ENCODE measurements at regions not wholly inside any gene's neighbourhood (a gene's known extent, or its start where the extent isn't known, plus 50 kb on each side); places are given as distances from the start of the nearest gene placed in this dataset.

DNA sequence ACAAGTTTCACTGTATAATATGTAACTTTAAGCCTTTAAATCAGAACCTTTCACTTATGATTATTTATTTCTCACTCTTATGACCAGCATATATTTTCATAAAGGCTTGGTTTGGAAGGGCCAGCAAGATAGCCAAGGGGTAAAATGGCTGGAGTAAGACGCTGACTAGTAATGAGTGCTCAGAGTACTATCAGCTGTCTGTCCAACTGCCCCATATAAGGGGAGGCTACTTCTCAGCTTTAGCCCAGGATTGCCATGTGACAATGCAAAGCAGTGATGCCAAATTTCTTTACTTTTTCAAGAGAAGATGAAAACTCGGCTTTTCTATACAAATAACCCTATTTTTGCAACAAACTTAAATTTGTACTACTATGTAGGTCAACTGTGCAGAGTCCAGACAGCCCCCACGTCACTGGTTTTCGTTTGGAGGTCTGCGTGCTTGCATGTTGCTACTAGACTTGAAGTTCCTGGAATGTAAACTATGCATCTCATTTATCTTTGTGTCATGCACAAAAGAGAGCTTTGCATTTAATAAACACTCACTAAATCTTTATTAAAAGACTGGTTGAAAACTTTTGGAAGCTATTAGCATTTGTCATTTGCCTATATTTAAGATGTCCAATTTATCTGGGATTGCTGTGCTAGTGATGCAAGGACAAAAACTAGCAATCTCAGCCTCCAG, 110.4 kb downstream of the TNFSF18 start:
- Histone ChIP-seq H3K4me3 (ENCODE audit: extremely low read depth in 1 of 4, insufficient read depth in 2 of 4, low read depth in 3 of 4, low read length in 4 of 4) (no peak overlapping the region), H3K27ac (ENCODE audit: low read depth, low read length) (no peak overlapping the region), H2BK20ac (ENCODE audit: low read length) (no peak overlapping the region), H3K23ac (ENCODE audit: insufficient read length) (no peak overlapping the region), H3K23me2 (ENCODE audit: low read depth, low read length) (no peaks in the 10 kb centered on the region), H3K9me3 (ENCODE audit: insufficient read depth in 2 of 2, low read depth in 1 of 2, low read length in 1 of 2) (no peaks in the 10 kb centered on the region), H4K8ac (ENCODE audit: extremely low read depth, insufficient read depth, low read length) (no peak overlapping the region), H3K9ac (replicated peaks in 1 of 4; ENCODE audit: extremely low read depth in 1 of 4, low read depth in 3 of 4, low read length in 3 of 4) (no peak overlapping the region), H3K4me1 (replicated peaks in 1 of 4; ENCODE audit: control insufficient read depth in 3 of 4, insufficient read depth in 4 of 4, low read length in 3 of 4) (no peaks in the 10 kb centered on the region), H4K20me1 (replicated peaks in 1 of 2; ENCODE audit: control insufficient read depth in 1 of 2, insufficient read depth in 2 of 2, low read length in 2 of 2) (no peaks in the 10 kb centered on the region), H3K36me3 (ENCODE audit: control insufficient read depth in 2 of 4, insufficient read depth in 4 of 4, low read length in 3 of 4) (no peaks in the 10 kb centered on the region), H2AFZ (ENCODE audit: low read length) (no peak overlapping the region), H3K14ac (ENCODE audit: insufficient read length) (no peak overlapping the region), H3K79me2 (ENCODE audit: control insufficient read depth in 1 of 2, insufficient read depth in 2 of 2, low read length in 2 of 2) (no peaks in the 10 kb centered on the region), H3K56ac (replicated peaks; ENCODE audit: insufficient read length, low read depth, low read length) (no peak overlapping the region), H2BK12ac (ENCODE audit: low read depth, low read length) (no peak overlapping the region), H3K4me2 (ENCODE audit: insufficient read depth in 1 of 2, low read depth in 2 of 2, low read length in 2 of 2) (no peak overlapping the region), H3K79me1 (ENCODE audit: low read depth, low read length) (no peaks in the 10 kb centered on the region; the same call in 1 of the 2 replicates), H2BK15ac (ENCODE audit: low read length) (no peak overlapping the region), H2BK5ac (ENCODE audit: low read depth, low read length) (no peak overlapping the region), H4K5ac (ENCODE audit: insufficient read length, low read depth, low read length) (no peak overlapping the region), H3K18ac (ENCODE audit: extremely low read depth, low read length) (no peak overlapping the region), H3K4ac (replicated peaks; ENCODE audit: insufficient read length, low read depth, low read length) (no peak overlapping the region), H2BK120ac (replicated peaks; ENCODE audit: low read depth, low read length) (no peak overlapping the region), H2AK5ac (ENCODE audit: low read depth, low read length) (no peak overlapping the region), H4K91ac (replicated peaks; ENCODE audit: insufficient read length, low read length) (no peak overlapping the region), H3K27me3 (replicated peaks in 1 of 4; ENCODE audit: control insufficient read depth in 3 of 4, extremely low read depth in 1 of 4, insufficient read depth in 3 of 4, low read length in 3 of 4) (no peaks in the 10 kb centered on the region)
- DNase-seq (ENCODE audit: low read depth in 1 of 2, low spot score in 2 of 2), result no peak
- POLR2A ChIA-PET (ENCODE audit: partially characterized antibody), result no interaction called here
- FAIRE-seq, result no peak
- 88% methylated on average over 5 of the region's 5 CpGs; no CpG with 5 or more reads in 1 of the 2 experiments for WGBS, 2 experiments (ENCODE audit: extremely low coverage in 1 of 2, insufficient coverage in 1 of 2, insufficient read length in 1 of 2, insufficient replicate concordance in 2 of 2, low coverage in 1 of 2, low lambda C conversion rate in 2 of 2, missing lambda C conversion rate in 1 of 2)
- CTCF ChIA-PET (ENCODE audit: partially characterized antibody), result no interaction called here
- TF ChIP-seq SUZ12 (IDR thresholded peaks at IDR 0.05; ENCODE audit: low read length) (no peak), YY1 (IDR thresholded peaks at IDR 0.05; ENCODE audit: low read depth, low read length) (no peak), POLR2AphosphoS5 (IDR thresholded peaks at IDR 0.05; ENCODE audit: low read depth, low read length) (no peak), RFX5 (IDR thresholded peaks at IDR 0.05; ENCODE audit: borderline replicate concordance, low read depth, low read length) (no peak), RNF2 (IDR thresholded peaks at IDR 0.05; ENCODE audit: borderline replicate concordance, low read depth, low read length, missing control alignments, poor library complexity, severe bottlenecking) (no peak), SP1 (IDR thresholded peaks at IDR 0.05; ENCODE audit: low read depth, low read length) (no peak), KDM4A (IDR thresholded peaks at IDR 0.05; ENCODE audit: low read depth, low read length, severe bottlenecking) (no peak), JUN (IDR thresholded peaks at IDR 0.05; ENCODE audit: low read depth, low read length) (no peak), HDAC2 (IDR thresholded peaks at IDR 0.05; ENCODE audit: borderline replicate concordance in 1 of 2, low read depth in 2 of 2, low read length in 2 of 2) (no peak), BCL11A (IDR thresholded peaks at IDR 0.05; ENCODE audit: low read depth in 2 of 2, low read length in 2 of 2) (no peak), SIRT6 (IDR thresholded peaks at IDR 0.05; ENCODE audit: low read length) (no peak), TAF1 (IDR thresholded peaks at IDR 0.05; ENCODE audit: low read depth, low read length) (no peak), SAP30 (IDR thresholded peaks at IDR 0.05; ENCODE audit: insufficient read depth, insufficient replicate concordance, low read length) (no peak)
- TF ChIP-seq, protein P1, sequence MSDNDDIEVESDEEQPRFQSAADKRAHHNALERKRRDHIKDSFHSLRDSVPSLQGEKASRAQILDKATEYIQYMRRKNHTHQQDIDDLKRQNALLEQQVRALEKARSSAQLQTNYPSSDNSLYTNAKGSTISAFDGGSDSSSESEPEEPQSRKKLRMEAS (IDR thresholded peaks at IDR 0.05), result no peak

Measured in H1 (cell line).